K562 (cell line): ENCODE measurements at regions not wholly inside any gene's neighbourhood (a gene's known extent, or its start where the extent isn't known, plus 50 kb on each side); places are given as distances from the start of the nearest gene placed in this dataset.

Experiments
- ATAC-seq: fragments of 200-7000 bp; cut with Tn5 transposase; 3 replicates; pipeline ENCODE4 v1.9.1; 2020; ENCODE audit warnings: moderate library complexity
- BruUV-seq: library from RNA; stranded (reverse); fragments of 400-500 nt; replicated peaks from 2 replicates; lab custom pipeline; 2021; lab: Mats Ljungman, UMichigan
- CTCF ChIA-PET: fragments of 300-600 bp; formaldehyde crosslinking; extraction: SDS; loops from one replicate; lab custom pipeline; 2021; ENCODE audit warnings: low intra/inter-chr PET ratio; lab: Yijun Ruan, JAX
- POLR2A ChIA-PET: fragments of 300-600, 350-650 bp; sonication (Branson Sonifier 250); formaldehyde crosslinking; extraction: SDS; loops from one replicate; lab custom pipeline; 2021; ENCODE audit warnings: antibody characterized with exemption, inconsistent platforms; lab: Yijun Ruan, JAX
- DNase-seq, 4 experiments: peaks; one replicate each; pipeline versions ENCODE4 v3.0.0 to v3.0.0-alpha.2; 2011 to 2018; ENCODE audit warnings: low spot score in 3 of 4, mixed read lengths in 3 of 4; ENCODE audit errors: extremely low read depth in 1 of 4
- FAIRE-seq: peaks from 2 replicates; lab custom pipeline; 2011; peaks lifted over from hg19 to GRCh38; lab: Jason Lieb, UNC
- H2AFZ ChIP-seq: 2 replicates; pipeline ENCODE4 v1.6.0; 2011; ENCODE audit warnings: low read depth, low read length, control low read depth, inconsistent platforms
- H3K27ac ChIP-seq: fragments of 200-600 bp; 3 replicates; pipeline ENCODE4 v1.8.0; 2011; ENCODE audit warnings: low read depth, mild to moderate bottlenecking, control low read depth, inconsistent platforms, low read length, moderate library complexity, mixed read lengths; ENCODE audit errors: extremely low read depth
- H3K27me3 ChIP-seq, 2 experiments: fragments of 300-600 bp in 1 of 2; 2 replicates in 1 of 2; 3 replicates in 1 of 2; pipeline versions ENCODE4 v1.6.0 to v1.8.0; 2011; ENCODE audit warnings: inconsistent platforms in 2 of 2, low read length in 2 of 2, mild to moderate bottlenecking in 1 of 2, mixed read lengths in 1 of 2, moderate library complexity in 1 of 2; ENCODE audit not compliant: control insufficient read depth in 2 of 2, insufficient read depth in 2 of 2
- H3K36me3 ChIP-seq: fragments of 300-600 bp; 3 replicates; pipeline ENCODE4 v1.8.0; 2011; ENCODE audit warnings: mild to moderate bottlenecking, low read length, inconsistent platforms; ENCODE audit not compliant: control insufficient read depth, insufficient read depth
- H3K4me1 ChIP-seq, 2 experiments: fragments of 200-600 bp in 1 of 2; replicated peaks in 1 of 2; 2 replicates in 1 of 2; 3 replicates in 1 of 2; pipeline versions ENCODE4 v1.5.1 to v1.8.0; 2011; ENCODE audit warnings: inconsistent platforms in 2 of 2, low read length in 2 of 2, mild to moderate bottlenecking in 1 of 2, mixed read lengths in 1 of 2, moderate library complexity in 1 of 2; ENCODE audit not compliant: control insufficient read depth in 2 of 2, insufficient read depth in 2 of 2
- H3K4me2 ChIP-seq: 2 replicates; pipeline ENCODE4 v1.6.1; 2011; ENCODE audit warnings: low read length, control low read depth, inconsistent platforms, mixed read lengths; ENCODE audit not compliant: insufficient read depth
- H3K4me3 ChIP-seq: fragments of 200-600 bp; sonication (generic), shearing (Covaris generic); 2 replicates; pipeline ENCODE4 v1.5.1; 2016; ENCODE audit warnings: control low read depth, inconsistent platforms
- H3K79me2 ChIP-seq: fragments of 200-600 bp; 3 replicates; pipeline ENCODE4 v1.8.0; 2011; ENCODE audit warnings: low read length, inconsistent platforms; ENCODE audit not compliant: control insufficient read depth, insufficient read depth
- H3K9ac ChIP-seq, 2 experiments: 2 replicates each; pipeline versions ENCODE4 v1.6.0 to v1.6.1; 2011; ENCODE audit warnings: low read depth in 2 of 2, low read length in 2 of 2, control low read depth in 1 of 2, inconsistent platforms in 1 of 2, mild to moderate bottlenecking in 1 of 2, mixed read lengths in 1 of 2; ENCODE audit not compliant: insufficient read depth in 1 of 2
- H3K9me1 ChIP-seq: one replicate; pipeline ENCODE4 v1.6.0; 2011; ENCODE audit warnings: inconsistent platforms, mild to moderate bottlenecking, low read length, moderate library complexity; ENCODE audit not compliant: control insufficient read depth, insufficient read depth
- H3K9me3 ChIP-seq: replicated peaks from 2 replicates; pipeline ENCODE4 v1.5.1; 2011; ENCODE audit warnings: low read depth, low read length, inconsistent platforms; ENCODE audit not compliant: control insufficient read depth, insufficient read depth
- H4K20me1 ChIP-seq: replicated peaks from 2 replicates; pipeline ENCODE4 v1.6.1; 2011; ENCODE audit warnings: low read length, inconsistent platforms, mixed read lengths; ENCODE audit not compliant: control insufficient read depth, insufficient read depth
- ADNP ChIP-seq: fragments of 200-800 bp; sonication (Bioruptor generic); IDR thresholded peaks from 2 replicates; pipeline ENCODE4 v1.6.1; 2016; ENCODE audit warnings: missing genetic modification characterization, missing compliant biosample characterization
- ARHGAP35 ChIP-seq: fragments of 450-650 bp; IDR thresholded peaks from 2 replicates; pipeline ENCODE4 v1.6.1; 2018; ENCODE audit not compliant: partially characterized antibody
- CBFA2T2 ChIP-seq: fragments of 450-650 bp; conservative IDR thresholded peaks from 2 replicates; pipeline ENCODE4 v1.6.1; 2017; ENCODE audit warnings: mild to moderate bottlenecking
- CEBPG ChIP-seq, 3 experiments: fragments of 200-800 bp in 1 of 3; sonication (Bioruptor generic) in 1 of 3; sonication (generic) in 1 of 3; formaldehyde crosslinking in 1 of 3; IDR thresholded peaks in 2 of 3; conservative IDR thresholded peaks in 1 of 3; 2 replicates each; pipeline versions ENCODE4 v1.6.1 to v1.8.0; 2016 to 2022; ENCODE audit warnings: missing compliant biosample characterization in 2 of 3, missing genetic modification characterization in 2 of 3, mild to moderate bottlenecking in 1 of 3, missing genetic modification reagents in 1 of 3
- CHAMP1 ChIP-seq: fragments of 450-650 bp; IDR thresholded peaks from 2 replicates; pipeline ENCODE4 v1.6.1; 2016; ENCODE audit warnings: mild to moderate bottlenecking
- CHD2 ChIP-seq: IDR thresholded peaks from 2 replicates; pipeline ENCODE4 v1.6.1; 2011; ENCODE audit warnings: low read depth, low read length
- FOXO4 ChIP-seq: fragments of 450-650 bp; formaldehyde crosslinking; IDR thresholded peaks from 2 replicates; pipeline ENCODE4 v1.4.0; 2020; ENCODE audit warnings: mild to moderate bottlenecking, moderate library complexity
- GTF2F1 ChIP-seq: IDR thresholded peaks from 2 replicates; pipeline ENCODE4 v1.6.1; 2011; ENCODE audit warnings: low read depth, low read length, improper control_type of control experiment
- JUND ChIP-seq, 2 experiments: IDR thresholded peaks; 2 replicates in 1 of 2; 3 replicates in 1 of 2; pipeline ENCODE4 v1.6.1; 2011; ENCODE audit warnings: borderline replicate concordance in 2 of 2, low read depth in 2 of 2, low read length in 2 of 2, improper control_type of control experiment in 1 of 2, missing biosample characterization in 1 of 2, missing genetic modification characterization in 1 of 2, missing genetic modification reagents in 1 of 2
- MAFF ChIP-seq: IDR thresholded peaks from 2 replicates; pipeline ENCODE4 v1.6.1; 2012; ENCODE audit warnings: low read length, improper control_type of control experiment
- NFXL1 ChIP-seq: fragments of 450-650 bp; formaldehyde crosslinking; IDR thresholded peaks from 2 replicates; pipeline ENCODE4 v1.4.0; 2021; ENCODE audit warnings: mild to moderate bottlenecking
- NR4A1 ChIP-seq, 2 experiments: fragments of 250-450 bp in 1 of 2; fragments of 450-650 bp in 1 of 2; sonication (Bioruptor Pico) in 1 of 2; IDR thresholded peaks; 2 replicates each; pipeline versions ENCODE4 v1.4.0 to v1.6.1; 2016 to 2020; ENCODE audit warnings: mild to moderate bottlenecking in 2 of 2, missing compliant biosample characterization in 1 of 2, missing genetic modification characterization in 1 of 2, moderate library complexity in 1 of 2
- POLR2A ChIP-seq: fragments of 450-650 bp; conservative IDR thresholded peaks from 2 replicates; pipeline ENCODE4 v1.6.1; 2016
- SIRT6 ChIP-seq: IDR thresholded peaks from one replicate; pipeline ENCODE4 v1.6.1; 2012; ENCODE audit warnings: low read depth, mild to moderate bottlenecking, control low read depth, inconsistent platforms, low read length, moderate library complexity
- TGIF2 ChIP-seq: sonication (generic); formaldehyde crosslinking; IDR thresholded peaks from 2 replicates; pipeline ENCODE4 v1.8.1; 2022; ENCODE audit warnings: mild to moderate bottlenecking, missing genetic modification reagents, moderate library complexity
- ZFP1 ChIP-seq: fragments of 450-650 bp; formaldehyde crosslinking; IDR thresholded peaks from 2 replicates; pipeline ENCODE4 v1.4.0; 2020; ENCODE audit warnings: mild to moderate bottlenecking, mixed read lengths
- ZFP30 ChIP-seq: fragments of 250-450 bp; sonication (Bioruptor Pico); IDR thresholded peaks from 2 replicates; pipeline ENCODE4 v1.8.0; 2022; ENCODE audit warnings: moderate library complexity, mild to moderate bottlenecking, inconsistent platforms, borderline replicate concordance
- ZNF280B ChIP-seq: fragments of 250-450 bp; sonication (Bioruptor Pico); IDR thresholded peaks from 2 replicates; pipeline ENCODE4 v1.5.1; 2021; ENCODE audit warnings: mild to moderate bottlenecking
- WGBS: fragments of 100-300 bp; shearing (Covaris generic); methylation state at CpG from one replicate; pipeline ENCODE4 v1.1.6; 2016; ENCODE audit warnings: low coverage, mixed read lengths; ENCODE audit not compliant: insufficient coverage; ENCODE audit errors: missing lambda C conversion rate; 5-methylcytosine and 5-hydroxymethylcytosine counted together
- in situ Hi-C: fragments of 300-500 bp; cut with MboI; formaldehyde crosslinking; loops from 4 replicates; pipeline ENCODE4 v1.15.0; 2018; ENCODE audit warnings: inconsistent platforms, mixed read lengths
- intact Hi-C: fragments of 100-400 bp; cut with micrococcal nuclease; formaldehyde crosslinking; loops from 2 replicates; pipeline ENCODE4 v1.14.2; 2022

- no peaks in the 10 kb centered on the region for H4K20me1 ChIP-seq
- no peak overlapping the region for H3K9ac ChIP-seq
- H3K79me2 ChIP-seq: no peaks in the 10 kb centered on the region; the same call in 2 of the 3 replicates
- 3% methylated on average over 5 of the region's 7 CpGs for whole genome bisulfite sequencing
- no peaks in the 10 kb centered on the region for H3K36me3 ChIP-seq
- H3K9me1 ChIP-seq: no peaks in the 10 kb centered on the region
- H3K4me3 ChIP-seq: no peak overlapping the region
- DNase-seq: no peak
- H3K4me1 ChIP-seq: no peaks in the 10 kb centered on the region
- H2AFZ ChIP-seq: no peak overlapping the region
- TF ChIP-seq ADNP (tag): no peak
- no peak for TF ChIP-seq NFXL1 (CRISPR knock-in tag)
- TF ChIP-seq SIRT6: no peak
- no peak for TF ChIP-seq TGIF2 (CRISPR knock-in tag)
- TF ChIP-seq NR4A1 (CRISPR knock-in tag; IDR thresholded peaks at IDR 0.05): no peak
- TF ChIP-seq NR4A1 (tag; IDR thresholded peaks at IDR 0.05): no peak
- TF ChIP-seq CHD2: no peak
- TF ChIP-seq GTF2F1: no peak
- no peak for TF ChIP-seq CEBPG (CRISPR knock-in tag; IDR thresholded peaks at IDR 0.05)
- TF ChIP-seq CEBPG (tag; conservative IDR thresholded peaks at IDR 0.05 in 1 of 2, IDR thresholded peaks at IDR 0.05 in 1 of 2): no peak
- no peak for TF ChIP-seq POLR2A
- no peak for TF ChIP-seq FOXO4 (CRISPR knock-in tag)
- TF ChIP-seq ZFP1 (CRISPR knock-in tag): no peak
- no peak for TF ChIP-seq MAFF
- no peak for TF ChIP-seq JUND (IDR thresholded peaks at IDR 0.05; ENCODE audit: borderline replicate concordance, low read depth, low read length)
- no peak for TF ChIP-seq JUND (tag; IDR thresholded peaks at IDR 0.05; ENCODE audit: borderline replicate concordance, low read depth, low read length)
- TF ChIP-seq ZFP30 (CRISPR knock-in tag): no peak
- no peak for TF ChIP-seq CHAMP1
- no peak for TF ChIP-seq ARHGAP35
- TF ChIP-seq ZNF280B (CRISPR knock-in tag): no peak
- no peak for TF ChIP-seq CBFA2T2
- in situ Hi-C loops (no loop called here), intact Hi-C loops (no loop called here)
- ChIA-PET POLR2A (no interaction called here), CTCF (no interaction called here)
- H3K9me3 ChIP-seq: no peaks in the 10 kb centered on the region
- ATAC-seq: no peak
- no peak for FAIRE-seq
- 0 out of 5 replicates have a peak, but pooled peaks cover 0 to 3% of the 10 kb centered on the region in 2 experiments for H3K27me3 ChIP-seq
- BruUV-seq: no TSS peak
- no peak overlapping the region for H3K4me2 ChIP-seq
- H3K27ac ChIP-seq: no peak overlapping the region
Measured at GRCh38 chr22:47322854-47323253, 560.4 kb downstream of the TBC1D22A start.
